HG03575 (cell line): ENCODE measurements at regions not wholly inside any gene's neighbourhood (a gene's known extent, or its start where the extent isn't known, plus 50 kb on each side); places are given as distances from the start of the nearest gene placed in this dataset.
"Not testable (repeated sequence)": the region's sequence is repeated elsewhere in the genome, so short reads cannot be mapped to it uniquely, and the experiment has no call there.

ENCODE experiments used
- ATAC-seq: cut with Tn5 transposase; IDR thresholded peaks from one replicate; pipeline ENCODE4 v1.9.1; 2021; ENCODE audit not compliant: unreplicated experiment, insufficient number of reproducible peaks, low FRiP score; ENCODE audit errors: extremely low read depth

DNA sequence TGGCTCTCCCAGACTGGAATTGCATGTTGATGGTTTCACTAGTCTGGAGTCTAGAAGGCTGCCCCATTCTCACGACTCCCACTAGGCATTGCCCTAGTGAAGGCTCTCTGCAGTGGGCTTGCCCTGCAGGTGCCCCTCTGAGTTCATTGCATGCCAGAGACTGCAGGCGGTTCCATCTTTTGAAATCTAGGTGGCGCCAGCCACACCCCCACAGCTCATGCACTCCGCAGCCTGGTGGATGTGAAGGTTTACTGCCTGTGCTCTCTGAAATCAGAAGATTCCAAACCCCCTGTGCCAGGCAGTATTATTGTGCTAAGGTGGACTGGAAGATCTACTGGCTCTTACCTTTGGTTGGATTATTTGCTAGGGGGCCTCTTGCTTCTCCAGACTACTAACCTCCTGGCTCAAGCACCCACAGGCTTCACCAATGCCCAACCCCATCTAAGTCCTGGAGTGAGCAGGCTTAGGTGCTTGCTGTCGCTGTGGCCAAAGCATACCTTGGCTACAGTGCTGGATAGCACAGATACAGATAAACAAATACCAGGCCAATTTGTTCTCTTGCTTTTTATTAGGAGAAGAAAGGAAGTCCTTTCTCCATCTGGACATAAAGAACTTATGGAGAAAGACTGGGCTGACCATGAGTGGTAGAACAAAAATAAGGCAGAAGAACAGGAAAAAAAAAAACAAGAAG is 83.5 kb upstream of the SIM2 start:
- no peak for ATAC-seq

DNA sequence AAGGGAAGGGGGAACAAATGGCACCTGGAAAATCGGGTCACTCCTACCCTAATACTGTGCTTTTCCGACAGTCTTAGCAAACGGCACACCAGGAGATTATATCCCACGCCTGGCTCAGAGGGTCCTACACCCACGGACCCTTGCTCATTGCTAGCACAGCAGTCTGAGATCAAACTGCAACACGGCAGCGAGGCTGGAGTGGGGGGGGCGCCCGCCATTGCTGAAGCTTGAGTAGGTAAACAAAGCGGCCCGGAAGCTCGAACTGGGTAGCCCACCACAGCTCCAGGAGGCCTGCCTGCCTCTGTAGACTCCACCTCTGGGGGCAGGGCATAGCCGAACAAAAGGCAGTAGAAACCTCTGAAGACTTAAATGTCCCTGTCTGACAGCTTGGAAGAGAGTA is 82.1 kb upstream of the SIM2 start:
- not testable (repeated sequence) for ATAC-seq

DNA sequence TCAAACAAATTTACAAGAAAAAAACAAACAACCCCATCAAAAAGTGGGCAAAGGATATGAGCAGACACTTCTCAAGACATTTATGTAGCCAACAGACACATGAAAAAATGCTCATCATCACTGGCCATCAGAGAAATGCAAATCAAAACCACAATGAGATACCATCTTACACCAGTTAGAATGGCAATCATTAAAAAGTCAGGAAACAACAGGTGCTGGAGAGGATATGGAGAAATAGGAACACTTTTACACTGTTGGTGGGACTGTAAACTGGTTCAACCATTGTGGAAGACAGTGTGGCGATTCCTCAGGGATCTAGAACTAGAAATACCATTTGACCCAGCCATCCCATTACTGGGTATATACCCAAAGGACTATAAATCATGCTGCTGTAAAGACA is 77.1 kb upstream of the SIM2 start:
- ATAC-seq, result not testable (repeated sequence)

DNA sequence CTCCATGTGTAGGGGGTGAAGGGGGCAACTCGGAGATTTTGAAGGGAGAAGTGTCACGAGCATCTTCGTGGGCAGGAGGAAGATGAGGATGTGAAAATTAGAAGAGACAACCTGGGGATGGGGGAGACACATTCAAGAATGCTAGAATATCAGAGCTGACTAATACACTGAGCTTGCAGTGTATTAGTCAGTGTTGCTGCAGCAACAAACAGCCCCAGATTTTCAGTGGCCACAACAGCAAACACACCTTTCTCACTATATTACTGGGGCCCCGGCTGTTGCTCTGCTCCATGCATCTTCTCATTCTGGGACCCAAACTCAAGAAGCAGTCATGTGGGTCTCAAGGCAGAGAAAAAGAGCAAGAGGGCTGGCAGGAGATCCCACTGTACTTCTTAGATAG is 74.8 kb upstream of the SIM2 start:
- no peak for ATAC-seq

DNA sequence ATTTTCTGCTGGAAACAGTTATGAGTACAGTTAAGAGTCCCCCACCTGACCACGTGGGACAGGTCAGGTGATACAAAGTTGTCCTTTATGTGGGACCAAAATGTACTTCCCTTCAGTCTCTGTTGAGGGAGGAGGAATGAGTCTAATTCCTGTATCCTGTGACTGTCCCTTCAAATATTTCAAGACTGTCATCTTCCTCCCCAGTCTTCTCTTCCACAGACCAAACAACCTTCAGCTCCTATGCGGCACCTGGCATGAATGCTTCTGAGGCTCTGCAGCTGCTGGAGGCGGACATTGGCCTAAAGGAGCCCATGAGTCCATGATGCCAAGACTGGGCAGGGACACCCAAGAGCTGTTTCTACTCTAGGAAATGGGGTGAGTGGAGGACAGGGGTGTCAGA is 72.1 kb upstream of the SIM2 start:
- no peak for ATAC-seq

DNA sequence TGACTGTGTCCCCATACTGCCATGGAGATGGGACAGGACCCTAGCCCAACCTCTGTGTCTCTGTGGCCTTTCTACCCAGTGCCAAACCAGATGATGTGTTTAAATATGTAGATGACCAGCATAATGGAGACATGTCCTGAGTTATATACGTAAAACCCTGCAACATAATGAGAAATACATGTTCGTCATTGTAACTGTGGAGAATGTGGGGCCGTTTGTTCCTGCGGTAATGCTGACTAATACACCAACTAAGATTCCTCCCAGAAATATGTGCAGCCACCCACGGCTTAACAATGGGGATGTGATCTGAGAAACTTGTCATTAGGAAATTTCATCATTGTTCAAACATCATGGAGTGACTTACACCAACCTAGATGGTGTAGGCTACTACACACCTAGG is 71.7 kb upstream of the SIM2 start:
- ATAC-seq, result no peak

DNA sequence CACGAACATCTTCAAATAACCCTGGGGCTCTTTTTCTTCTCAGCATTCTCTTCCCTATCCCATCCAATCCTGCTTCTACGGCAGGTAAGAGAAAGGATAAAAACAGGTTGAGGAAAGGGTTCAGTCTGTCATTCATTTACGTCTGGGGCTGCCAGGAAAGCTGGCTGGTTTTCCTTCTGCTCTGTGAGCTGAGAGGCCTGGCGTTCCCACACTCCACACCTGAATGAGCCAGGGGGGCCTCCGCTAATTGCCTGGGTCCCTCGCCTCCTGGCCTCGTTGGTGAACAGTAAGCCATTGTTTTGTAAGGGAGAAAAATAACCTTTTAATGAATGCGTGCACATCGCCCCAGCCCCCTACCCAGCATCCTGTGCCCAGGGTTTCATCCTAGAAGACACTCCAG is 70.8 kb upstream of the SIM2 start:
- no peak for ATAC-seq

DNA sequence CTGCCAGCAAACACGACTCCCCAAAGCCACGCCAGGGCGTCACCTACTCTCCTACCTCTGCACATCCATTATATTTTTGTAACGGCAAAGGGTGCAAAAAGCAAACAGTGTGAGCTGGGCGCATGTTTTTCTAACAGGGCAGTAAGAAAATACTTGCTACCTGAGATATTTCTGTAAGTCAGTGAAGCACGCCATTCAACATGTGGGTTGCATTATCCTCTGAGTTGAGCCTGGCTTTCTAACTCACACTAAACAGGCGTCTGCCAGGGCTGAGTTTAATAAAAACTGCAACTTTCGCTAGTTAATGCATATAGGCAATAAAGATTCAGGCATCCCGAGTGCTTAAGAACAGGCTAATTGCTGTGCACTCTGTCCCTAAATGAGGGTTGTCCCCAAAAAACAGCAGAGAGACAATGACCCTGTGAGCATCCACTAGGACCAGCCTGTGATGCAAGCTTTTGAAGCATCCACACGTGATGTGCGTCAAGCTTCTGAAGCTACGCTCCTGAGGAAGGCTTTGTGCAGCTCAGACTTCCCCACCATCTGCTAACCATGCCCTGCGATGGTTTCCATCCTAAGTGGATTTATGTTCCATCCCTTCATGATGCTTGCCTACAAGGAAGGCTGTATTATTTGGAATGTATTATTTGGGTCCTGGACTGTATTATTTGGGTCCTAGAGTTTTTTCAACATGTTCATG is 70.0 kb upstream of the SIM2 start:
- no peak for ATAC-seq

DNA sequence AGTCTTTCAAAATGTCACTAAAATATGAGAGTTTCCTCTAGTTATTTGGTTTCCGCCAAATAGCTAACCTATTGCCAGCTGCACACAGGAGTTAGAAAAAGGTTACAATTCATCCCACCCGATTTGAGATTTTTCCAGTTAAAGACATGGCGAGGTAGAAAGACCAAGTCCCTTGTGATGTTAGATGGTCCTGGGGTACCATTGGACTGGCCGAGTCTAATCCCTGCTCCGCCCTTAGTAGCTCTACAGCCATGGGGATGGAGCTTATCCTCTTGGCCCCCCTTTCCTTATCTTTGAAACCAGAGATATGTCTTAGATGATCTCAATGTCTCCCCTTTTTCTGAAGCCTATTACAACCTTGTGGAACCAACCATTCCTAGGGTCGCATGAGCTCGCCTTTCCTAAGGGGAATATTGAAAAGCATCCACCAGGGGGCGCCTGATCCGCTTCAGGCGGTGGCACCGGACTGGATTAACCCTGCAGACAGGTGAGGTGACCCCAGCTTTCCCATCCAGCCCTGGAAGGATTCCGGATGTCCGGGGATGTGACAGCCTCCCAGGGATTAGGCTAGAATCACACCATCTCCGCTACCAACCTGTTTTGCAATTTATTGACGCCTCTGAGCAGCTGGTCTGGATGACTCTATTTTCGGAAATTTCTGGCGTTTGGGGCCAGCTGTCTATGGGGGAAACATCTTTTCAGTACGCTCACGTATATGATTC is 68.3 kb upstream of the SIM2 start:
- no peak for ATAC-seq

DNA sequence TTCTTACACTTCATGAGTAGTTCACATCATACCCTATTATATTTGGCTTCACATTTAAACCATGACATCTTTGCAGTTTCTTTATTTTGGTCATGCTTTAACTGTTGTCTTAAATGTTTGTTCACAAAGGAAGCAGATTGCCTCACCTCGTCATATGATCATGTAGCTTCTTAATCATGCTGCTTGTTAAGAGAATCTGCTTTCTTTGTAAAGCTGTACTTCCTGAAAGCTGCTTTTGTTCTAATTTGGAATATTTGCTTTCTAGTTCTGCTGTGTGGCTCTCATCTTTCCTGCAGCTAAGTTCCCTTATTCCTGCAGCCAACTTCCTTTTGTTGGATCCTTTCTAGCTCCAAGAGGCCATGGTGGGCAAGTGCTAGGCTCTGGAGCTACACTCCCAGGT is 62.9 kb upstream of the SIM2 start:
- no peak for ATAC-seq

DNA sequence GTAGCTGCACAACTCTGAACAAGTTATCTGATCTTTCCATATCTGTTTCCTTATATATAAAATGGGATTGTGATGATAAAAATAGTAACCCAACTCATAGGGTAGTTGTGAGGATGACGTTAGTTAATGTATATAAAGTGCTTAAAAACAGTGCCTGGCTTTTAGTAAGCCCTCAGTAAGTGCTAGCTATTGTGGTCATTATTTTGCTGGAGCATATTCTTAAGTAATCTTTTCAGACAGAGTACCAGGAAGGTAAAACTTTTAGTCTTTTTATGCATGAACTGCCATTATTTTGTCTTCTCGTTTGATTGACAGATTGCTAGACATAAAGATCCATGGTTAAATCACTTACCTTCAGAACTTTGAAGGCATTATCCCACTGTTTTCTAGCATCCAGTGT is 62.5 kb upstream of the SIM2 start:
- ATAC-seq, result no peak

DNA sequence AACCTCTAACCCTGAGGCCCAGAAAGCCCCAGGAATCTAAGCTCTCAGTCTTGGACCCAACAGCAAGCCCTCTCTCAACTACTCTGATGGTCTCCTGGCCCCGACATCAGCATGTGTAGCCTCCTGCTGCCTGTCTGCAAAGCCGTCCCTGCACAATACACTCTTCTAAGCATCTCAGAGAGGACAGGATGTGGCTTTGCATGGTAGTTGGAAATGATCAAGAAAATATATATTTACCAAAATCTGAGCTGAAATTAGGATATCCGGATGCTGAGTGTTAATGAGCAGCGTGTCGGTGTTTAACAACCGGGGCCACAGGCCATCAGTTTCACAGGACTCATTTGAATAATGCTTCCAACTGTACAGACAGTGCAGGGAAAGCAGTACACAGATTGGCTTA is 59.1 kb upstream of the SIM2 start:
- no peak for ATAC-seq

DNA sequence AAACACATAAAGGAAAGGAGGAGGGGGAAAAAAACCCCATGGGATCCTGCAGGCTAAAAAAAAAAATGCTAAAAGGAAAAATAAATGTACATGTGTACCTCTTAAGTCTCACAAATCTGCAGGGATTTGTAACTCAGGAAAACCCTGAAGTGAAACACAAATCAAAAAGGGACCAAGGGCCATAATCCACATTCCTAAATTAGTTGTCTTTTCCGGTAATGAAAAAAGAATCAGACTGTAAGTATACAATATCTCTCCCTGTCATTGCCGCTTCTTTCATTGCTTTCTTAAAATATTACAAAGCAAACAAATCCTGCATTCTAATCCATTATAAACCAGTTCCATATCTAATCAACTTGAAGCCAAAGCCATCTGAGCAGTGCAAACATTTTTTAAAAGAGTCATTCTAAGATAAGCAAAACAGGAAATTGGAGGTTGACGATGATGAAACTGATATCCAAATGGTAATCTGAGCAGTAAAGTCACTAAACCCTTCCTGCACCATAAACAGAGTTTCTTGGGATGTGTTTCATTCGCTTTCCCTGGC is 58.7 kb upstream of the SIM2 start:
- ATAC-seq, result no peak

DNA sequence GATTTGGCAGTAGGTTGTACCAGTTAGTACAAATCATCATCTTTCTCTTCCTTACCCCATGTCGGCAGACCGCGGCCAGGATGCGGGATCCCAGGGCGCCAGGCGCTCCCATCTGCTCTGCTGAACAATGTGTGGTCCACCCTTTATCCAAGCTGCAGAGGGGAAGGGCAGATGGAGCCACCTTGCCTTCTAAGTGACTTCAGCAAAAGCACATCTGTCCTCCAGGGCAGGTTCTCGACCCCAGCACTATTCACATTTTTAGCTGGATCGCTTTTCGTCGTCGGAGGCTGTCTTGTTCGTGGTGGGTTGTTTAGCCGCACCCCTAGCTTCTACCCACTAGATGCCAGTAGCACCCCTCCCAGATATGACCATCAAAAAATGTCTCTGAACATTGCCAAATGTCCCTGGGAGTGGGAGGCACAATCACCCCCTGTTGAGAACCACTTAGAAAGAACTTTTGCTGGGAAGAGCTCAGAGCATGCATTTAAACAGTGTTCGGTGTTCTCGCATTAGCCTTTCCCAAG is 58.1 kb upstream of the SIM2 start:
- no peak for ATAC-seq

DNA sequence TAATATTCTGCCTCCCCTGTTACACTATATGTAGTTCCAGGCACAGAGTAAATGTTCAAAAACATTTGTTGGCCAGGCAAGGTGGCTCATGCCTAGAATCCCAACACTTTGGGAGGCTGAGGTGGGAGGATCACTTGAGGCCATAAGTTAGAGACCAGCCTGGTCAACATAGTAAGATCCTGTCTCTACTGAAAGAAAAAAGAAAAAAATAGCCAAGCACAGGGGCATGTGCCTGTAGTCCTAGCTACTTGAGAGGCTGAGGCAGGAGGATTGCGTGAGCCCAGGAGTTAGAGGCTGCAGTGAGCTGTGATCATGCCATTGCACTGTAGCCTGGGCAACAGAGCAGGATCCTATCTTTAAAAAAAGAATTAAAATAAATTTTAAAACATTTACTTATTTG is 57.6 kb upstream of the SIM2 start:
- ATAC-seq, result no peak

DNA sequence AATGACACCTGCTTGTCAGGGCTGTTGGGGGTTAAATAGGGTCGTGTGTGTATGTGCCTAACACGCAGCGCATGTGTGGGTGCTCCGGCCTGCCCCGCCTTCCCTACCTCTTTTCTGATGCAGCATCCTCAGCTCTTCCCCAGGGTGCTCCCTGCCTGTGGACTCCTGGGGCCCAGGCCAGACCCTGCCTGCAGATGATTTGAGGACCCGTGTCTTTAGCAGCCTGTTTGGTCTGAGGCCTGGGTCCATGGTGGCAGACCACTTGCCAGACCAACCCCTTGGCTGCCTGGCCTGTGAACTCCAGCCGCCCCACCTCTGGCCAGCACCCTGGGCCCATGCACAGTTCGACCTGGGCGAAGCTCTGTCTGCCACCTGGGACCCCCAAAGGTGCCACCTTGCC is 57.0 kb upstream of the SIM2 start:
- ATAC-seq, result no peak

DNA sequence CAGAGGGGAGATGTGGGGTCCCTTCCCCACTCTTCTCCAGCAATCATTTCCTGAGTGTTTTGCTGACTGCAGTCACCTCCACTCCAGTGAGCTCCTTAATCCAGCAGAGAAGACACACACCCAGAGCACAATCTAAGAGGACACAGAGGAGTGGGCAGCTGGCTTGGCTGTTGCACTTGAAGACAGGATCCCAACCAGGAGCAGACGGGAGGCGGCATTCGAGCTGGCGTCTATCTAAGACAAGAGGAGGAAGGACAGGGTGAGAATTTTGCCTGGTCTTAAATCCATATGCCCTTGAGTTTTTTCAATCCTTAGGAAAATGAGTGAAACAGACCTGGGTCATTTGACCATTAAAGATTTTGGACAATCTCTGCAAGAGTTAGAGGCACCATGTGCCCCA is 56.1 kb upstream of the SIM2 start:
- ATAC-seq, result no peak

DNA sequence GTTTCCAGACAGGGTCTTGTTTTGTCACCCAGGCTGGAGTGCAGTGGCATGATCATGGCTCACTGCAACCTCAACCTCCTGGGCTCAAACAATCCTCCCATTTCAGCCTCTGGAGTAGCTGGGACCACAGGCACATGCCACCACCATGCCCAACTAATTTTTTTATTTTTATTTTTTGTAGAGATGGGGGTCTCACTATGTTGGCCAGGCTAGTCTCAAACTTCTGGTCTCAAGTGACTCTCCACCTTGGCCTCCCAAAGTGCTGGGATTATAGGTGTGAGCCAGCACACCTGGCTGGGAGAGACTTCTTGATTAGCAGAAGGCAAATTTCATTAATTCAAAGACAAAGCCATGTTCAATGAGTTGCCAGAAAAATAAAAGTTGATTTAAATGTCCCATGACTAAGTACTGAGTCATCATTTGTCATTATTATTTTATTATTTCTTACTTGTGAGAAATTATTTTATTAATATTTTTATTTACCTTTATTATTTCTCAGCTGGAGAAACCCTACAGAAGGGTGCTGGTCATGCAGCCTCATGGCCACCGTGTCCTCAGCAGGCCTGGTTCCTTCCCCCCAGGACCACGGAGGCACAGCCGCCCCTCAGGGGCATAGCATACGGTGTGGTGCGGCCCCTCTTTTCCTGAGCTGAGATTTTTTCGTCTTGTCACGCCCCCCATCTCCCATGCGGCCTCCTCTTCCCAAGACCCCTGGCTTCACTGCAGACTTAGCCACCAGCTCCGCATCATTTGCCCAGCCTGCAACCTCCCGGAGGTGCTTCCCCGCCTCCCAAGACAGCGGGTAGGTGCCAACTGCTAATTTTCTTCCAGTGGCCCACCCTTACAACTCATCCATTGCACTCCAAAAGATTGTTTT is 55.3 kb upstream of the SIM2 start:
- no peak for ATAC-seq

DNA sequence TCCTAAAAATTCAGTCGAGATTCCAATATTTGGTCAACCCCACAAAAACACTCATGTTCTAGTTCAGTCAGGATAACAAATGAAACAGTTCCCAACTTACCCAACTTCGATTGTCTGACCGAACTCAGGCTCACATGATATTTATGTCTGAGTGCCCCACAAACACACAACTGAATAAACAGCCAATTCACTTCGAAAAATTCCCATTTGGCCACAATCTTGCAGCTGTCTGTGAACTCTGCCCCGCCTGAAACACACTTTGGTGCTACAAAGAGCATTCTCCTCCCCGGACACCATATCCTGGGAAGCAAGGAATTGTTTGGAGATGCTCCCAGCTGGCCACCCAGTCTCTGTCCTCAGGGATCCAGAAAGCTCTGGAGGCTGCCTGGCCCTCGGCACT is 52.9 kb upstream of the SIM2 start:
- ATAC-seq, result no peak
